IPS-18c (cell line): ENCODE measurements at regions not wholly inside any gene's neighbourhood (a gene's known extent, or its start where the extent isn't known, plus 50 kb on each side); places are given as distances from the start of the nearest gene placed in this dataset.

Experiments used
- H3K4me3 ChIP-seq: 2 replicates; pipeline ENCODE4 v1.7.0; 2013; ENCODE audit warnings: low read depth, mild to moderate bottlenecking, low read length, moderate library complexity; ENCODE audit not compliant: insufficient read depth
- H3K9me3 ChIP-seq: one replicate; pipeline ENCODE4 v1.6.1; 2013; ENCODE audit warnings: mild to moderate bottlenecking, low read length, moderate library complexity; ENCODE audit not compliant: control insufficient read depth, insufficient read depth

GRCh38 chr22:48705917-48706605 is 1121.6 kb downstream of the BRD1 start:
- H3K9me3 ChIP-seq, result no peaks in the 10 kb centered on the region
- no peak overlapping the region for H3K4me3 ChIP-seq

- Histone ChIP-seq H3K9me3 (no peaks in the 10 kb centered on the region), H3K4me3 (no peak overlapping the region)
Observed at GRCh38 chr22:48705159-48705916, 1122.3 kb downstream of the BRD1 start.

GRCh38 chr22:48704335-48704734 is 1123.3 kb downstream of the BRD1 start:
- H3K4me3 ChIP-seq, result no peak overlapping the region
- H3K9me3 ChIP-seq, result no peaks in the 10 kb centered on the region

GRCh38 chr22:48703265-48703941 is 1124.3 kb downstream of the BRD1 start:
- Histone ChIP-seq H3K4me3 (no peak overlapping the region), H3K9me3 (no peaks in the 10 kb centered on the region)

- Histone ChIP-seq H3K4me3 (no peak overlapping the region), H3K9me3 (no peaks in the 10 kb centered on the region)
Observed at GRCh38 chr22:48702573-48703264, 1125.0 kb downstream of the BRD1 start.

- H3K9me3 ChIP-seq, result no peaks in the 10 kb centered on the region
- H3K4me3 ChIP-seq, result no peak overlapping the region
Observed at GRCh38 chr22:48701296-48702030, 1126.2 kb downstream of the BRD1 start.

GRCh38 chr22:48700566-48701295 is 1126.9 kb downstream of the BRD1 start:
- Histone ChIP-seq H3K9me3 (no peaks in the 10 kb centered on the region), H3K4me3 (no peak overlapping the region)

- no peak overlapping the region for H3K4me3 ChIP-seq
- no peaks in the 10 kb centered on the region for H3K9me3 ChIP-seq
Observed at GRCh38 chr22:48700180-48700565, 1127.5 kb downstream of the BRD1 start.

GRCh38 chr22:48699511-48699910 is 1128.2 kb downstream of the BRD1 start:
- Histone ChIP-seq H3K4me3 (no peak overlapping the region), H3K9me3 (no peaks in the 10 kb centered on the region)

GRCh38 chr22:48698618-48699017 is 1129.1 kb downstream of the BRD1 start:
- H3K9me3 ChIP-seq, result no peaks in the 10 kb centered on the region

GRCh38 chr22:48697694-48698276 is 1129.9 kb downstream of the BRD1 start:
- Histone ChIP-seq H3K9me3 (no peaks in the 10 kb centered on the region), H3K4me3 (no peak overlapping the region)

More at GRCh38 chr22:48698618-48699017, 1129.1 kb downstream of the BRD1 start:
- no peak overlapping the region for H3K4me3 ChIP-seq

GRCh38 chr22:48697223-48697622 is 1130.5 kb downstream of the BRD1 start:
- Histone ChIP-seq H3K4me3 (no peak overlapping the region), H3K9me3 (no peaks in the 10 kb centered on the region)

GRCh38 chr22:48696371-48696770 is 1131.3 kb downstream of the BRD1 start:
- Histone ChIP-seq H3K4me3 (no peak overlapping the region), H3K9me3 (no peaks in the 10 kb centered on the region)

GRCh38 chr22:48695731-48696305 is 1131.9 kb downstream of the BRD1 start:
- Histone ChIP-seq H3K9me3 (no peaks in the 10 kb centered on the region), H3K4me3 (no peak overlapping the region)

GRCh38 chr22:48695251-48695650 is 1132.4 kb downstream of the BRD1 start:
- no peak overlapping the region for H3K4me3 ChIP-seq
- H3K9me3 ChIP-seq, result no peaks in the 10 kb centered on the region
